GM13977 (cell line): ENCODE measurements at regions not wholly inside any gene's neighbourhood (a gene's known extent, or its start where the extent isn't known, plus 50 kb on each side); places are given as distances from the start of the nearest gene placed in this dataset.

Source experiments
- DNase-seq: peaks from one replicate; pipeline ENCODE4 v3.0.0; 2012; ENCODE audit warnings: low spot score
- in situ Hi-C: fragments of 300-500 bp; cut with MboI; formaldehyde crosslinking; loops from one replicate; pipeline ENCODE4 v1.12.0; 2022; ENCODE audit warnings: low sequenced_read_pairs, low pct_unique_long_range_greater_than_20kb, mixed read lengths, inconsistent platforms; ENCODE audit not compliant: unreplicated experiment
- TF ChIP-seq, protein P1 (sequence below): IDR thresholded peaks from 2 replicates; pipeline ENCODE4 v1.5.1; 2012; ENCODE audit warnings: mild to moderate bottlenecking, control low read depth; ENCODE audit not compliant: insufficient read depth; ENCODE audit errors: extremely low read depth, missing control alignments

DNA sequence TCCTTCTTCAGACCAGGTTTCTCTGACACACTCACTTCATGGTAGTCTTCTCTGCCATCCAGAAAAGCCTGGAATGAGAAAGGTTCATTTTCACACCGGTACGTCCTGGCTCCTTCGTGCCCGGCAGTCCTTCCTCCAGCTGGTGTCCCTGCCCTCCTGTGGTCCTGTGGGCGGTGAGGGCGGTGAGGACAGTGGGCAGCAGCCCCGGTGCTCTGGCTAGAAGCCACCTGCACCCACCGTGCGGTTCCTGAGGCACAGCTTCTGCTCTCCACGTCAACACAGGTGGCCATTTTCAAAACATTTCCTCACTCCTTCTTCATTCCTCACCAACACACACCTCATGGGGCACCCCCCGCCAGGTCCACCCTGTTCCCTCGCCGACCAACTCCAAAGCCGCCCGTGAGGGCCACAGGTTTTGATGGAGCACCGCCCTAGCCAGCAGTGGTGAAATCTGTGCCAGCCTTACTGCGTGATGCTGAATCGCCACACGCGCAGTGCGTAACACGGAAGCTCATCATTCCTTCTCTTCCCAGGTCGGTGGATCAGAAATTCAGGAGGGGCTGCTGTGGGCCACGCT lies 251.4 kb upstream of the RNF32 start:
- no peak for DNase-seq
- TF ChIP-seq, protein P1, sequence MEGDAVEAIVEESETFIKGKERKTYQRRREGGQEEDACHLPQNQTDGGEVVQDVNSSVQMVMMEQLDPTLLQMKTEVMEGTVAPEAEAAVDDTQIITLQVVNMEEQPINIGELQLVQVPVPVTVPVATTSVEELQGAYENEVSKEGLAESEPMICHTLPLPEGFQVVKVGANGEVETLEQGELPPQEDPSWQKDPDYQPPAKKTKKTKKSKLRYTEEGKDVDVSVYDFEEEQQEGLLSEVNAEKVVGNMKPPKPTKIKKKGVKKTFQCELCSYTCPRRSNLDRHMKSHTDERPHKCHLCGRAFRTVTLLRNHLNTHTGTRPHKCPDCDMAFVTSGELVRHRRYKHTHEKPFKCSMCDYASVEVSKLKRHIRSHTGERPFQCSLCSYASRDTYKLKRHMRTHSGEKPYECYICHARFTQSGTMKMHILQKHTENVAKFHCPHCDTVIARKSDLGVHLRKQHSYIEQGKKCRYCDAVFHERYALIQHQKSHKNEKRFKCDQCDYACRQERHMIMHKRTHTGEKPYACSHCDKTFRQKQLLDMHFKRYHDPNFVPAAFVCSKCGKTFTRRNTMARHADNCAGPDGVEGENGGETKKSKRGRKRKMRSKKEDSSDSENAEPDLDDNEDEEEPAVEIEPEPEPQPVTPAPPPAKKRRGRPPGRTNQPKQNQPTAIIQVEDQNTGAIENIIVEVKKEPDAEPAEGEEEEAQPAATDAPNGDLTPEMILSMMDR = no peak
- in situ Hi-C loops = no loop called here

DNA sequence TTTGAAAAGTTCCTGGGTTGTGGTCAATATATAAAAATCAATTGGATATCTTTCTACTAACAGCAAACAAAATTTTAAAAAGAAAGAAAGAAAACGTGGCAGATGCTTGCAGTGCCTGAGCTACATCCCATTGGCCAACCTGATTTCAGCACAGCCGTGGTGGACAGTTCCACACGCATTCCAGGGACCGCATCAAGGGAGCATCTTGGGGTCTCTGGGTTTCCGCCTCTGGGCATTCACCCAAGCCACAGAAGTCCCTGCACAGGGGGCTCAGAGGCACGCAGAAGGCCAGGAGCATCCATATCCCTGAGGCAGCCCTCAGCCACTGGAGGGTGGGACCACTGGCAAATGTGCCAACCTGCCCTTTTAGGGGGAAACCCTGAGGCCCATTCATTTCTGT lies 254.5 kb upstream of the RNF32 start:
- TF ChIP-seq, protein P1 = no peak
- no peak for DNase-seq
- in situ Hi-C loops = no loop called here

DNA sequence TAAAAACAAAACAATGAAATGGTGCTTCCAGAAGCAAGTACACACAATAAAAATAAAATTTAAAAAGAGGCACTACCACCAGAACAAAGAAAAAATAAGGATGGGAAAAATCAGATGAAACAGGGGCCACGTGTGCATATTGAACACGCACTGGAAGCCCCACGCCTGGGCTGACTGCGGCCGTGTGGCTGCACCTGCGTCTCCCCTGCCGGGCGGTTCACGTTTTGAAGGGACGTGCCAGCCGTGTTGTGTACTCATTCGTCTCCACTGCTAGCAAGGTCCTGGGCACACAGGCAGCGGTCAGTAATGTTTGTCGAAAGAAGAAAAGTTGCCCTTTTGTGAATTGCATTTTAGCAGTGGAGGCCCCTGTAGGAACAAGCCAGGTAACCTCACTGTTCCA lies 255.9 kb upstream of the RNF32 start:
- in situ Hi-C loops = no loop called here
- TF ChIP-seq, protein P1 = no peak
- no peak for DNase-seq

DNA sequence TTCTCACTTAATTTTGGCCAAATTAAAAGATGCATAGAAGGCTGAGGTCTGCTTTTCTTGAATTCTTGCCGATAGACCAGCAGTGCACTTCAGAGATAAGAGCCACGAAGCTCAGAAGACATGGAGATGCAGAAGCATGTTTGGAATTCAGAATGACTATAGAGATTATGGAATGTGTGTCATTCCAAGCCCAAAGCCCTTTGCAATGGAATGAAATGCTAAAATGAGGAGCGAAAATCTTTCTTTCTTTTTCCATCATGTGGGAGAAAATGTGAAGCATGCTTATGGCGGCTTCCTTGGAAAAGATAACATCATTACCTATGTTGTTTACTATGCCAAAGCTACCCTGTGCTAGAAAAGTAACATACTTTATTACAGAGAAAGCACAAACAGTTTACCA lies 257.0 kb upstream of the RNF32 start:
- no peak for DNase-seq
- in situ Hi-C loops = no loop called here
- TF ChIP-seq, protein P1 = no peak

DNA sequence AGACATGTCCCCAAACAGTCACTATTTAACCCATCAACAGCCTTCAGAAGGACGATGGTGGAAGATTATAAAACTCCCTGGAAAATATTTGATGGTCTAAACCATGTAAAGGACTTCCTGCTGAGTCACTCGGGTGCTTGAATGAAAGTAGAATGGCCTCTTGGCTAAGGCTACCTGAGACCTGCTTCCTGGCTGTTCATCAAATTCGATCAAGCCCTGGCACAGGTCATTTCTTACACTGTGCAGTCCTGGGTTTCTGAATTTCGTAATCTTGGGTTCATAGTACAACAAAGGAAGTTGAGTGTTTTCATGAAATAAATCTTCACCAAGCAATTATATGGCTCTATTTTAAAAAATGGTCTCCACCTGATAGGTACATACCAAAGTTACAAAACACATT lies 260.3 kb upstream of the RNF32 start:
- no peak for DNase-seq
- TF ChIP-seq, protein P1 = no peak
- in situ Hi-C loops = no loop called here

DNA sequence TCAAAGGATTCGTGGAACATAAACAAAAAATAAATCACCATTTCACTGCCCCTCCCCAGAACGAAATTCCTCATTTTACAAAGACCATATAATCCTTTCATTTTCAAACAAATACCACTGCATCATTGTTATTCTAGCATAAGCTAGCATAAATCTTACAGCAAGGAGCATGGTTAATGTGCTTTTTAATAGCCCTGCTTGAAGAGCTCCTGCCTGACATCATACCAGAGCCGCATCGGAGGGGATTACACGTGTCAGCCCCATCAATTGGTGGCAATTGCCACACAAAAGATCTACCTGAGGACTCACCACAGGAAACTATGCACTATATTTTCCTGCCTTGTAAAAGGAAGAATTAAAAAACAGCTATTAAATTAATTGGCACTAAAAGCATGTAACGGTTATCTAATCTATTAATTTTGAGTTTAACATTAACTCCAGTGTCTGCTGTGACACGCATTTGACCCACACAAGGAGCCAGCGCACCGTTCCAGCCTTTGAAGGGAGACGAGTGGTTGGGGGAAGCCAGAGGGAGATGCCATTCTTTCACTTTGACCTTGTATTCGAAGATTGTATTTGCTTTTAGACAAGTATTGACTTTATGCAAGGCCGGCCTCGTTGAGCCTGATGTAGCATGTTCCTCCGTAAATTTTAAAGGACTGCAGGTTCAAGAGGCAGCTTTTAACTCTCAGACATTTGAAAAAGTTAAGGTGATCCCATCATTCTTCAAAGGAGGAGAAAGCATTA lies 261.1 kb upstream of the RNF32 start:
- in situ Hi-C loops = no loop called here
- no peak for DNase-seq
- TF ChIP-seq, protein P1 = no peak
